GM23338 (cell line): ENCODE measurements at regions not wholly inside any gene's neighbourhood (a gene's known extent, or its start where the extent isn't known, plus 50 kb on each side); places are given as distances from the start of the nearest gene placed in this dataset.

ENCODE experiments used
- CREB1 ChIP-seq: fragments of 250-450 bp; sonication (Bioruptor Pico); IDR thresholded peaks from 2 replicates; pipeline ENCODE4 v1.5.0; 2020; ENCODE audit warnings: low read depth, mild to moderate bottlenecking, moderate library complexity
- CTCF ChIP-seq, 2 experiments: fragments of 200-600 bp in 1 of 2; sonication (generic) in 1 of 2; conservative IDR thresholded peaks; 2 replicates each; pipeline versions ENCODE4 v1.5.1 to v1.6.1; 2016 to 2017; ENCODE audit warnings: antibody characterized with exemption in 2 of 2, low read depth in 2 of 2, mild to moderate bottlenecking in 2 of 2, moderate library complexity in 1 of 2
- EZH2 ChIP-seq: fragments of 200-600 bp; sonication (generic); IDR thresholded peaks from one replicate; pipeline ENCODE4 v1.8.0; 2017; ENCODE audit warnings: antibody characterized with exemption, mild to moderate bottlenecking, low read depth; ENCODE audit not compliant: unreplicated experiment
- EZH2phosphoT487 ChIP-seq: fragments of 200-600 bp; sonication (generic); IDR thresholded peaks from one replicate; pipeline ENCODE4 v1.8.1; 2018; ENCODE audit warnings: antibody characterized with exemption; ENCODE audit not compliant: unreplicated experiment
- NANOG ChIP-seq: IDR thresholded peaks from 2 replicates; pipeline ENCODE4 v1.6.1; 2016; ENCODE audit warnings: antibody characterized with exemption, borderline replicate concordance
- POLR2AphosphoS5 ChIP-seq: IDR thresholded peaks from 2 replicates; pipeline ENCODE4 v1.6.1; 2016; ENCODE audit warnings: antibody characterized with exemption, low read depth
- STAT1 ChIP-seq: IDR thresholded peaks from one replicate; pipeline ENCODE4 v1.6.1; 2016; ENCODE audit warnings: antibody characterized with exemption; ENCODE audit not compliant: unreplicated experiment
- ZNF114 ChIP-seq: fragments of 250-450 bp; sonication (Bioruptor Pico); IDR thresholded peaks from 2 replicates; pipeline ENCODE4 v1.5.0; 2020; ENCODE audit warnings: mild to moderate bottlenecking, moderate library complexity
- ZNF331 ChIP-seq: fragments of 250-450 bp; sonication (Bioruptor Pico); IDR thresholded peaks from 2 replicates; pipeline ENCODE4 v1.5.0; 2020; ENCODE audit warnings: low read depth, mild to moderate bottlenecking, moderate library complexity
- ZNF462 ChIP-seq: fragments of 250-450 bp; sonication (Bioruptor Pico); IDR thresholded peaks from 2 replicates; pipeline ENCODE4 v1.5.0; 2020; ENCODE audit warnings: mild to moderate bottlenecking, moderate library complexity
- TF ChIP-seq, protein P1 (sequence below): IDR thresholded peaks from one replicate; pipeline ENCODE4 v1.6.1; 2018; ENCODE audit warnings: antibody characterized with exemption; ENCODE audit not compliant: unreplicated experiment

- no peak for TF ChIP-seq CTCF (conservative IDR thresholded peaks at IDR 0.05; ENCODE audit: low read depth in 2 of 2)
- no peak for TF ChIP-seq POLR2AphosphoS5
- TF ChIP-seq EZH2phosphoT487, result no peak
- TF ChIP-seq, protein P1, sequence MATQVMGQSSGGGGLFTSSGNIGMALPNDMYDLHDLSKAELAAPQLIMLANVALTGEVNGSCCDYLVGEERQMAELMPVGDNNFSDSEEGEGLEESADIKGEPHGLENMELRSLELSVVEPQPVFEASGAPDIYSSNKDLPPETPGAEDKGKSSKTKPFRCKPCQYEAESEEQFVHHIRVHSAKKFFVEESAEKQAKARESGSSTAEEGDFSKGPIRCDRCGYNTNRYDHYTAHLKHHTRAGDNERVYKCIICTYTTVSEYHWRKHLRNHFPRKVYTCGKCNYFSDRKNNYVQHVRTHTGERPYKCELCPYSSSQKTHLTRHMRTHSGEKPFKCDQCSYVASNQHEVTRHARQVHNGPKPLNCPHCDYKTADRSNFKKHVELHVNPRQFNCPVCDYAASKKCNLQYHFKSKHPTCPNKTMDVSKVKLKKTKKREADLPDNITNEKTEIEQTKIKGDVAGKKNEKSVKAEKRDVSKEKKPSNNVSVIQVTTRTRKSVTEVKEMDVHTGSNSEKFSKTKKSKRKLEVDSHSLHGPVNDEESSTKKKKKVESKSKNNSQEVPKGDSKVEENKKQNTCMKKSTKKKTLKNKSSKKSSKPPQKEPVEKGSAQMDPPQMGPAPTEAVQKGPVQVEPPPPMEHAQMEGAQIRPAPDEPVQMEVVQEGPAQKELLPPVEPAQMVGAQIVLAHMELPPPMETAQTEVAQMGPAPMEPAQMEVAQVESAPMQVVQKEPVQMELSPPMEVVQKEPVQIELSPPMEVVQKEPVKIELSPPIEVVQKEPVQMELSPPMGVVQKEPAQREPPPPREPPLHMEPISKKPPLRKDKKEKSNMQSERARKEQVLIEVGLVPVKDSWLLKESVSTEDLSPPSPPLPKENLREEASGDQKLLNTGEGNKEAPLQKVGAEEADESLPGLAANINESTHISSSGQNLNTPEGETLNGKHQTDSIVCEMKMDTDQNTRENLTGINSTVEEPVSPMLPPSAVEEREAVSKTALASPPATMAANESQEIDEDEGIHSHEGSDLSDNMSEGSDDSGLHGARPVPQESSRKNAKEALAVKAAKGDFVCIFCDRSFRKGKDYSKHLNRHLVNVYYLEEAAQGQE, result no peak
- no peak for TF ChIP-seq ZNF462 (CRISPR knock-in tag)
- TF ChIP-seq EZH2, result no peak
- TF ChIP-seq CREB1 (CRISPR knock-in tag), result no peak
- no peak for TF ChIP-seq NANOG
- no peak for TF ChIP-seq ZNF331
- TF ChIP-seq STAT1, result no peak
- no peak for TF ChIP-seq ZNF114
These were observed 200.5 kb upstream of the ASIC2 start for GRCh38 chr17:33493566-33493965.
